Inferior parietal cortex (tissue), 1 donor: ENCODE measurements at regions not wholly inside any gene's neighbourhood (a gene's known extent, or its start where the extent isn't known, plus 50 kb on each side); places are given as distances from the start of the nearest gene placed in this dataset.
A peak's percentile ranks its signal among the peaks of the same experiment; 100 is the strongest.

Experiments used
- DNase-seq: peaks from one replicate; pipeline ENCODE4 v3.0.0-alpha.2; 2016; ENCODE audit errors: extremely low spot score

DNA sequence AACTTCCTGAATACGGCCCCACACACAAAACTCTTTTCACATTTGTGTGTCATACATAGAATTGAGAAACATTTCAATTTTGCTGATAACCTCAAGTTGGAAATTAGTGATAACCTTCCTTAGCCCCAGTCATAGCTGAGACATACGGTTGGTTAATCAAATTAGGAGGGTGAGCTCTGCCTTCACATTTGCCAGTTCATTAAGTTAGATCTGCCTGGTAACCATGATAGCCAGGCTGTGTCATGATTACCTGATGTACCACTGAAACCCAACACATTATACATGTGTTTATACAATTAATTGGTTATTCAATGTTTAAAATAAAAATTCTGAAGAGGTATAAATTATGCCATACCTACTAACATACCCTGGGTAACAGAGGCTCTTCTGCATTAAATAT, 60.8 kb upstream of the RAB11FIP2 start:
- DNase-seq: no peak

DNA sequence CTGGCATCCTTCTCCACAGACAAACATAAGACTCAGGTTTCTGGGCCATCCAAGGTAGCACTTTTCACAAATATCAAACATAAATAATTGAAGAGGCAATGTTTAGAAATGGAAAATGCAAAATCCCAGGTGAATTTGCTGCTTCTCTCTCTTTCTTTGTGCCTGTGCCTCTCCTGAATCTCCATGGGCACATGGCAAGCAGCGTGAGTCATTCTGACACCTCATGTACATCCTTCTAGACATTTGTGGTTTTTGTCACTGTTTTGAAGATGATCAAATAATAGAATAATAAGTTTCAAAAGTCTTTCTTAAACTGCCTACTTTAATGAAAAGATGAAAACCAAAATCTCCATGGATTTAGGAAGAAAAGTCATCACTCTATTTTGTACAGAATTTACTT, 60.3 kb upstream of the RAB11FIP2 start:
- no peak for DNase-seq

DNA sequence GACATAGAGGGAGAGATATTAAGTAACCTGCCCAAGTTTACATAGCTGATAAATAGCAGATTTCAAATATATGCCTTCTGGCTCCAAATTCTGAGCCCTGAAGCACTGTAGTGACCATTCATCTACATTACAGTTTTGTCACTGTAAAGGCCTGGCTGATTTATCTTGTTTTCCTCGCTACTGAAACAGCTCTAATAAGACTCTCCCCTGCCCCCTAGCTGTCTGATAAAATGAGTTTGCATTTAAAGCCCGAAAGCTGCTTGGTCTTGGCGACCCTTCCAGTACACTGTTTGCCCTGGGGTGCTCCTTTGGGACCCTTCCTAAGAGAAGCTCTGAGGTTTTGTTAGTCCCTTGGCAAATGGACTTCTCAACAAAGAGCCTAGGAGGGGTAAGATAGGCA, 59.7 kb upstream of the RAB11FIP2 start:
- no peak for DNase-seq

DNA sequence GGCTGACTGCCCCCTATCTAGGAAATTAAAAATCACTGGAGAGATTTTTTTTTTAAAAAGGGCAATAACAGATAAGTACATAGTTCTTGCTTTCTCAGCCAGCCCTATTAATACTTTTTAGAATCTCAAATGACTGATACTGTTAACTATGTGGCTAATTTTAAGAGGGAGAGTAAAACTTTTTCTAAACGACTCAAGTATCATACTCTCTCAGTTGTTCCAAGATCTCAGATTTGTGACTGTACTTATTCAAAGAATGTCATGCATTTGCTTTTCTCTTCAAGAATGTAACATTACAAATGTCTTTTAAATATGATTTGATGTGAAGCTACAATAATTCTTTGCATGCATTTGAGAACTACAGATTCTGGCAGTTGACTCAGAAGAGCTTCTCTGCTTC, 55.4 kb upstream of the RAB11FIP2 start:
- no peak for DNase-seq

DNA sequence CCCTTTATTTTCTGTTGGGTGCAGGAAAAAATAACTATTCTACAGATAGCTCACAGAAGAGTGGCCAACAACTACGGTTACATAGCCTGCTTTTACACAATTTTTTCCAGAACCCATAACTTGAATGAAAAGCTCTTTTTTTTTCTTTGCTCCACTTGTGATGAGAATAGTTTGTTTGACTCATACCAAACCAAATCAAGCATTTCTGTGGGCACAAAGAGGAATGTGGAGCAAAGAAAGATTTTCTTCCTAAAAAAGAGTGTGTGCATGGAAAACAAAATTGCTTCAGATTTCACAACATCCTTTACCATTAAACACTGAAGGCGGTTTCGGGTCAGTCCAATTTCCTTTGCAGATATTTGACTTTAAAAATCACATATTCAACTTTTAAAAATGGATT, 54.8 kb upstream of the RAB11FIP2 start:
- DNase-seq: peak; percentile 8
